ENCODE measurements at regions not wholly inside any gene's neighbourhood (a gene's known extent, or its start where the extent isn't known, plus 50 kb on each side); places are given as distances from the start of the nearest gene placed in this dataset.

GRCh38 chr9:105148328-105149006, 96.0 kb upstream of the SLC44A1 start:
- DNase-seq, result no peak

GRCh38 chr9:105150991-105151685, 93.3 kb upstream of the SLC44A1 start:
- DNase-seq, result no peak

GRCh38 chr9:105151686-105151995, 92.8 kb upstream of the SLC44A1 start:
- no peak for DNase-seq

- DNase-seq, result no peak
These were observed 89.7 kb upstream of the SLC44A1 start for GRCh38 chr9:105154723-105155191.

- DNase-seq, result no peak
These were observed 87.3 kb upstream of the SLC44A1 start for GRCh38 chr9:105157171-105157583.

- DNase-seq, result no peak
These were observed 86.4 kb upstream of the SLC44A1 start for GRCh38 chr9:105158020-105158419.

GRCh38 chr9:105158898-105159297, 85.6 kb upstream of the SLC44A1 start:
- no peak for DNase-seq

GRCh38 chr9:105168870-105169319, 75.6 kb upstream of the SLC44A1 start:
- no peak for DNase-seq

GRCh38 chr9:105171076-105171475, 73.4 kb upstream of the SLC44A1 start:
- no peak for DNase-seq

GRCh38 chr9:105171589-105171988, 72.9 kb upstream of the SLC44A1 start:
- no peak for DNase-seq

- DNase-seq, result no peak
These were observed 72.0 kb upstream of the SLC44A1 start for GRCh38 chr9:105172436-105172835.

GRCh38 chr9:105173306-105173705, 71.1 kb upstream of the SLC44A1 start:
- DNase-seq, result no peak

- DNase-seq, result no peak
These were observed 70.6 kb upstream of the SLC44A1 start for GRCh38 chr9:105173826-105174225.

GRCh38 chr9:105176194-105176593, 68.3 kb upstream of the SLC44A1 start:
- no peak for DNase-seq

GRCh38 chr9:105178076-105178475, 66.4 kb upstream of the SLC44A1 start:
- no peak for DNase-seq

- DNase-seq, result no peak
These were observed 56.7 kb upstream of the SLC44A1 start for GRCh38 chr9:105187781-105188180.

- no peak for DNase-seq
These were observed 55.7 kb upstream of the SLC44A1 start for GRCh38 chr9:105188746-105189145.

- no peak for DNase-seq
These were observed 52.8 kb upstream of the SLC44A1 start for GRCh38 chr9:105191508-105192121.

- no peak for DNase-seq
These were observed 50.9 kb upstream of the SLC44A1 start for GRCh38 chr9:105193560-105193959.

GRCh38 chr9:105194234-105194633, 50.2 kb upstream of the SLC44A1 start:
- DNase-seq, result no peak

All from NCI-H1048 (cell line).